AG08396 (cell line): ENCODE measurements at regions not wholly inside any gene's neighbourhood (a gene's known extent, or its start where the extent isn't known, plus 50 kb on each side); places are given as distances from the start of the nearest gene placed in this dataset.

ENCODE experiments used
- DNase-seq: peaks from one replicate; pipeline ENCODE4 v3.0.0; 2012; ENCODE audit warnings: low spot score, mixed read lengths

GRCh38 chr12:91441993-91442952 is 259.7 kb upstream of the DCN start:
- no peak for DNase-seq

GRCh38 chr12:91441246-91441645 is 258.6 kb upstream of the DCN start:
- DNase-seq = no peak

DNA sequence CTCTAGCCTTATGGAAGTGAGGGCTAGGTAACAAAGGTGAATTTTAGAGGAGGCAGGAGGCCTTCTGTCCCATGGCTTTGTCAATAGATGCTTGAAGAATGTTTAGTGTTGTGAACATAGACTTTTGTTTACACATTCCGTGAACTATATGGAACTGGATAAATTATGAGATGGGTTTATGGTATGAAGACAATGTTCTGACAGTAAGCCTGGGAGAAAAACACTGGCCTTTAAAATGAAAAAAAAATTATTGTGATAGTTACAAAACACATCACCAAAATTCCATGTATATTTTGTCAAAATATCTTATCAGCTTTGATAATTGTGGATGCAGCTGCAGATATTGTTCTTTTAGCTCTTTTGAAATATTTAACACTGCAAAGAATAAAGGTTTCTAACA is 251.5 kb upstream of the DCN start:
- no peak for DNase-seq

DNA sequence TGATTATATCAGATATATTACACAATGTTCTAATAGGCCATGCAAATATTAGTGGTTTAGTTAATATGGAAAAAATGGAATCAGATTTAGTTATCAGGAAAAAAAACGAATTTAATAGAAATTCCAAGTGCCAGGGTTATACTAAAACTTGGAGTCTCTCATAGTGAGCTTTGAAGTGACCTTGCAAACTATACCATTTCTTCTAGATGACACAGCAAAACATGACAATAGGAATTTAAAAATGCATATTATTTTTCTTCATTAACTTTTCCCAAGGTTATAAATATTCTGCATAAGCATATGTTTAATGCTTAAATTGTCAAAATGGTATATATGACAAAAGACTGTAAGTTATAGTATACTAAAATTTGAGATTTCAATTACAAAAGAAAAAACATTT is 250.1 kb upstream of the DCN start:
- DNase-seq = no peak

- no peak for DNase-seq
Measured at GRCh38 chr12:91432089-91432488, 249.5 kb upstream of the DCN start.

GRCh38 chr12:91424506-91424905 is 241.9 kb upstream of the DCN start:
- DNase-seq = no peak

- no peak for DNase-seq
Measured at GRCh38 chr12:91423693-91424050, 241.1 kb upstream of the DCN start.

DNA sequence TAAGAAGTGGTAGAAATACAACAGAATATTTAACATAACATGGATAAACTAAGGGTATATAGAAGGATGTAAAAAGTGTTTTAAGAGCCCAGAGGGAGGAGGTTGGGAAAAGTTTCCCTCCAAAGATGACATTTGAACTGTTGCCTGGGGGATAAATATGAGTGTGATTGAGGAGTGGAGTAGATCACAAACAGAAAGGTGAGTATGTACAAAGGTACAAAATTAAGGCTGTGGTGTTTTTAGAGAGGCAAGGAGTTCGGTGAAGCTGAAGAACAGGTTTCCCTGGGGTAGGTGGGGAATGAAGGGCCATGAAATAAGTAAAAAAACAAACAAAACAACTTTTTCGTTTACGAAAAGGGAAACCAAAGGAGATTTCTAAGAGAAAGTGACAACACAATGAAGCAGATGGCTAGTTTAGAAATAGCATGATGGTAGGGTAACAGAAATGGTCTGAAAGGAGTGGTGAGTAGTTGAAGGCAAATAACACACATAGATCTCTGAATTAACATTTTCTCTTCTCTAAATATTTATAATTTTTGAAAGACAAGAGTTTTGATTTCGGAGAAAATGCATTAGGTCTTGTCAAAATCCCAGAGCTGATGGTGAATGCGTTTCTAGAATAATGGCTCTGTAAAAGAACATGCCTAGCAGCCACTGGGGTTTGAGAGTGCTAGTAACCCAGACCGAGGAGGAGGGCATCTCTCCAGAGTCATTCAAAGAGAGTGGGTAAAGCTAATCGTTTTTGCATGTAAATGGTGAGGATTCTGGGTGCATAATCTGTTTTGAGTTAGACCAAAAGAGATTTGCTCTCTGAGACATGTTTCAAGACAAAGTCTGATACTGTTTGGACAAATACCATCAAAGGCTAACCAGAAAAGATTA is 240.4 kb upstream of the DCN start:
- DNase-seq = no peak

GRCh38 chr12:91422127-91422526 is 239.5 kb upstream of the DCN start:
- DNase-seq = no peak

GRCh38 chr12:91419809-91420208 is 237.2 kb upstream of the DCN start:
- no peak for DNase-seq

DNA sequence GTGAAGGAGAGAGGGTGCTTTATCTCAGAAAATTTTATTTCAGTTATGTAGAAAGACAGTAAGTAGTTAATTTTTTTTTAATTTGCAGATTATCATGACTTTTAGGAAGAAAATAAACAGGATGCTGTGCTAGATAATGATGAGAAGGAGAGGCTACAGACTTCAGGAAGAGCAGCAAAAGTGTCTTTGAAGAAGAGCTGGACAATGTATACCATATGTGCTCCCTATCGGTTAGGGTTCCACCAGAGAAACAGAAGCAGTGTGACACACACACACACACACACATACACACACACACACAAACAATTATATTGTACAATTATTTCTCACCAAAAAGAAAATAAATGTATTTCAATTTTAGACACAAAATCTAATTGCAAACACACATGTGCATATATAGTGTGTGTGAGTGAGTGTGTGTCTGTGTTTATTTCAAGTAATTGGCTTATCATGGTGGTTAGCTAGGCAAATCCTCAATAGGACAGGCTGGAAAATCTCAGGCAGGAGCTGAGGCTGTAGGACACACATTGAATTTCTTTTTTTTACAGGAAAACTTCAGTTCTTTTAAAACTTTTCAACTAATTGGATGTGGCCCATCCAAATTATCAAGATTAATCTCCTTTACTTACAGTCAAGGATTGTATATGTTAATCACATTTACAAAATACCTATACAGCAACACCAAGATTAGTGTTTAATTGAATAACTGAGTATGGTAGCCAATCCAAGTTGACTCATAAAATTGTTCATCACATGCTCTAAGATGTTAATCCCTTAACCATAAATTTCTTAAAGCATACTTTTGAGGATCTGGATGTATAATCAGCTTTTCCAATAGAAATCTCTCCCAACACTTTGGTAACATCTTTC is 235.8 kb upstream of the DCN start:
- no peak for DNase-seq

DNA sequence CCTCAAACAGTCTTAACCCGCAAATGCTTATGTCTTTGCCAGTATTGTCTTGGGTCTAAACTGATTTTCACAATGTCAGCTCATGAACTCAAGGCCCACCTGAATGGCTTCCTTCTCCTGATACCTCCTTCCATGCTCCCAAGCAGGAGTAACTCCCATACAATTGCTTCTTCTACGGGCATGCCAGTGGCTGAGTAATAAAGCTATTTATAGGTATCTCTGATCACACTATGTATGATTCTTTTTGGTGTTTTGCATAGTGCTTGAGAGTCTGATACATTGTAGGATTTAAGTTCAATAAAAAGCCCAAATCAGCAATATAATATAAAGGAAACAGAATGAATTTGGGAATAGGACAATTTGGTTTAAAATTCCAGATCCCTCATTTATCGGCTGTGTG is 235.0 kb upstream of the DCN start:
- DNase-seq = no peak

DNA sequence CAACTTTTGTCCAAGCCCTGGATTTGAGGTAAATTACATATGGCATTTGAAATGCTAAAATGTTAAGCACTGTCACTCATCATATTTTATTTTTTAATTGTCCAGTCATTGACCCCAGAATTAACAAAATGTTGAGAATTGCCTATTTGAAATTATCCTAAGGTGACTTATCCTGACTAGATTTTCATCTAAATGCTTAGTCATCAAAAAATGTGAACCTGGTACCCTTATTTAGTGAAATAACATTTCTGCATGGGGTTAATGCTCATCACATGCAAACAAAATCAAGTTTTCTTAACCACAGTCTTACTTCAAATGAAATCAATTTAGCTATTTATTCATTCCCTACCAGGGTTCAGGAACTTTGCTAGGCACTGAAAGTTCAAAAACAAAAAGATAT is 232.0 kb upstream of the DCN start:
- DNase-seq = no peak

DNA sequence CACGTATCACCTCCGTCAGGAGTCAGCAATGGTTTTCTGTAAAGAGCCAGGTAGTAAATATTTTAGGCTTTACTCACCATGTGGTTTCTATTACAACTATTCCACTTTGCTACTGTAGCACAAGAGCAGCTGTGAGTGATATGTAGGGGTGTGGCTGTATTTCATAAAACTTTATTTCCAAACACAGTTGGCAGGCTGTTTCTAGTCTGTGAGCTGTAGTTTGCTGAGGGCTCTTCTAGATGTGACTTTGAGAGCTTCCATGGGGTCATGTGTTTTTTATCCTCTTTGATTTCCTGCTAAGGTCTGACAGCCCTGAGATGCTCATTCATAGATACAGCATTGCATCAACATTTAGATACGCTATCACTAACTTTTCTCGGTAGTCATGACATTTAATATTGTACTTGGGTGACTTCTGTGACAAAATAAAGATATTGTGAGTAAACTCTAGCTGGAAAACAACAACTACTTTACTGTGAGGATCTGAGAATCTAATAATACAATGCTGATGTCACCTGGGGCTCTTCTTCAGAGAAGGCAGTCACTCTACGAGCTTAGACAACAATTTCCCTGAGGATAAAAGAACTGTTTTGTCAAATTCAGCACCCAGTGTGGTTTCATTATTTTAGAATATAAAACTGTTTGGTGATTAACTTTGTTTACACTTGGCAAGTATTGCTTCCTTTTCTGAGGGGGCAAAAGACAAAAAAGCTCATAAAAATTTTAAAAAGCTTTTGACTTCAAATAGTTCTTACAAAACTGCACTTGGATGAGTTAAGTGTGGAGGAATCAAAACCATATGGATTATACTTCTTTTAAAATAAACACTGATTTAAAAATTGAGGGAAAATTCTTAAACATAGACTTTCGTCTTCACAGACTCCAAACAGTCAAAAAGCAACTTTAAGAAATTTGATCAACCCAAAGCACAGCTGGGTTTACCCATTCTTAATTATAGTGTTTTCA is 231.2 kb upstream of the DCN start:
- no peak for DNase-seq

- no peak for DNase-seq
Measured at GRCh38 chr12:91406920-91407341, 224.3 kb upstream of the DCN start.

DNA sequence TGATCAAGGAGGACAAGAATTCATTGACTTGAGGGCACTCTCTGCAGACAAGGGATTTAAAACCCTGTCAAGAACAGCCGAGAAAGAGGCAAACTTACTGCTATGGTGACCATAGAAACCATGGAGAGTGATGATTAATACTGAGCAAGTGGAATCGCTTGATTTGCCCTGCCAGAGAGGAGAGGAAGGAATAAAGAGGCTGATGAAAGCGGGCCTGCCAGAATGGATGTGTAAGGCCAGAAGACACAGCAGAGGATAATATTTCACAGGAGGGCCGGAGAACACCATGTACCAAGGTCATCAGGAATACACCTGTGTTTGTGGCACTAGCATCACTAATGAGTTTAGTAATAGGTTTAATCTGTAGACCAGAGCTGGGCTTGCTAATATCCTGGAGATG is 221.8 kb upstream of the DCN start:
- DNase-seq = no peak

- no peak for DNase-seq
Measured at GRCh38 chr12:91401190-91401589, 218.6 kb upstream of the DCN start.

GRCh38 chr12:91400271-91400670 is 217.7 kb upstream of the DCN start:
- no peak for DNase-seq

DNA sequence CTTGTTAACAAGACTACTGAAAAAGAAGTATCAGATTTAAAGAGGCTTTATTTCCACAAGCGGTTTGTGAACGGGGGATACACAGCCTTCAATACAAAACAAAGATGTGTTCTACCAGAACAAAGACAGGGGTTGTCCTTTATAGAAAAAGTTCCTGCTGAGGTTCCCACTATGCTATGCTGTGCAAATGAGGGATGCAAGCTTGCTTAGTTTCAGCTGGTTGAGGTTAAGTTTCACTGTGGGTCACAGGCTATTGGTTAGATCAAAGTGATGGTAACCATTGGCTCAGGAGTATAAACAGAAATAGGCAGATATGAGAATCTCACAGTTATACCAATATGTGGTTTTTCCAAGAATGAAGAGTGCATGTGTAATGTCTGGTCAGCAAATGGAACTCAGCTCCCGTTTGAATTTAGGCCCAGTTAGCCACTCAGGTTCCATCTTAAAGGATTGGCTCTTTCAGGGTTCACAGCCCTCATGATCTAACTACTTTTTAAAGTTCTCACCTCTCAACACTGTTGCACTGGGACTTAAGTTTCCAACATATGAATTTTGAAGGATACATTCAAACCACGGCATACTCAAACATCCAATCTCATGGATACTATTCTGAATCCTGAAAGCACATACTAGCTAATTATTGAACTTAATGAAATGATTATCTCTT is 215.4 kb upstream of the DCN start:
- no peak for DNase-seq

GRCh38 chr12:91396293-91396692 is 213.7 kb upstream of the DCN start:
- DNase-seq = no peak
